ENCODE measurements at regions not wholly inside any gene's neighbourhood (a gene's known extent, or its start where the extent isn't known, plus 50 kb on each side); places are given as distances from the start of the nearest gene placed in this dataset.

GRCh38 chr11:71201936-71202597 is 50.3 kb downstream of the SHANK2 start:
- intact Hi-C loops (cut with DNase I): no loop called here
- Histone ChIP-seq H3K27ac (ENCODE audit: low read length) (no peak overlapping the region), H3K4me3 (ENCODE audit: low read length) (no peak overlapping the region), H3K4me1 (ENCODE audit: control insufficient read depth, insufficient read depth, low read length) (no peaks in the 10 kb centered on the region), H3K9me3 (ENCODE audit: control insufficient read depth, low read length) (no peaks in the 10 kb centered on the region), H3K27me3 (ENCODE audit: control insufficient read depth, insufficient read depth) (no peaks in the 10 kb centered on the region)
- WGBS: 87% methylated on average over 6 of the region's 6 CpGs
- DNase-seq (no peak), ATAC-seq (no peak)

DNA sequence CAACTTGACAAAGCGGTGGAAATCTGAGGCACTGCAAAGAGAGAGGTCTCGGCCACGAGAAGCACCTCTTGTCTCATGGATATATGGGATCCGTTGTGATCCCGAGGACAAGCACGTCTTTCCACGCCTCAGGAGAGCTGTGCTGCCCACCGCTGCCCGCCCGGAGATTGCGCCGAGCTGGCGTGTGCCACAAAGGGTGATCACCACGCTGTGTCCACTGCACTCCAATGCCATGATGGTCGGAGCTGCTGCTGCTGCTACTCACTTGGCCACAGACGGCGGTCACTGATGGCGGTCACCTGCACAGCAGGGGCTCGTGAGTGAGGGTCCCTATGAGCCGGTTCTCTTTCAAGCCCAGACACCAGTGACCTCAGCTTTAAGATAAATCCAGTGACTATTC is 51.1 kb downstream of the SHANK2 start:
- no peaks in the 10 kb centered on the region for H3K27me3 ChIP-seq (ENCODE audit: control insufficient read depth, insufficient read depth)
- ATAC-seq: no peak
- no peak overlapping the region for H3K4me3 ChIP-seq (ENCODE audit: low read length)
- WGBS: 89% methylated on average over 20 of the region's 20 CpGs
- H3K27ac ChIP-seq (ENCODE audit: low read length): no peak overlapping the region
- no peak for DNase-seq
- H3K9me3 ChIP-seq (ENCODE audit: control insufficient read depth, low read length): no peaks in the 10 kb centered on the region
- H3K4me1 ChIP-seq (ENCODE audit: control insufficient read depth, insufficient read depth, low read length): no peaks in the 10 kb centered on the region
- intact Hi-C loops (cut with DNase I): no loop called here

GRCh38 chr11:71200761-71201160 is 51.6 kb downstream of the SHANK2 start:
- WGBS: 75% methylated on average over 5 of the region's 5 CpGs
- Histone ChIP-seq H3K9me3 (ENCODE audit: control insufficient read depth, low read length) (no peaks in the 10 kb centered on the region), H3K27ac (ENCODE audit: low read length) (no peak overlapping the region), H3K27me3 (ENCODE audit: control insufficient read depth, insufficient read depth) (no peaks in the 10 kb centered on the region), H3K4me3 (ENCODE audit: low read length) (no peak overlapping the region), H3K4me1 (ENCODE audit: control insufficient read depth, insufficient read depth, low read length) (no peaks in the 10 kb centered on the region)
- intact Hi-C loops (cut with DNase I): no loop called here
- DNase-seq (no peak), ATAC-seq (no peak)

- Histone ChIP-seq H3K4me1 (ENCODE audit: control insufficient read depth, insufficient read depth, low read length) (no peaks in the 10 kb centered on the region), H3K27me3 (ENCODE audit: control insufficient read depth, insufficient read depth) (no peaks in the 10 kb centered on the region), H3K9me3 (ENCODE audit: control insufficient read depth, low read length) (no peaks in the 10 kb centered on the region), H3K27ac (ENCODE audit: low read length) (no peak overlapping the region), H3K4me3 (ENCODE audit: low read length) (no peak overlapping the region)
- 77% methylated on average over 9 of the region's 9 CpGs for WGBS
- no peak for DNase-seq
- ATAC-seq: no peak
- intact Hi-C loops (cut with DNase I): no loop called here
These were observed 52.1 kb downstream of the SHANK2 start for GRCh38 chr11:71200172-71200716.

DNA sequence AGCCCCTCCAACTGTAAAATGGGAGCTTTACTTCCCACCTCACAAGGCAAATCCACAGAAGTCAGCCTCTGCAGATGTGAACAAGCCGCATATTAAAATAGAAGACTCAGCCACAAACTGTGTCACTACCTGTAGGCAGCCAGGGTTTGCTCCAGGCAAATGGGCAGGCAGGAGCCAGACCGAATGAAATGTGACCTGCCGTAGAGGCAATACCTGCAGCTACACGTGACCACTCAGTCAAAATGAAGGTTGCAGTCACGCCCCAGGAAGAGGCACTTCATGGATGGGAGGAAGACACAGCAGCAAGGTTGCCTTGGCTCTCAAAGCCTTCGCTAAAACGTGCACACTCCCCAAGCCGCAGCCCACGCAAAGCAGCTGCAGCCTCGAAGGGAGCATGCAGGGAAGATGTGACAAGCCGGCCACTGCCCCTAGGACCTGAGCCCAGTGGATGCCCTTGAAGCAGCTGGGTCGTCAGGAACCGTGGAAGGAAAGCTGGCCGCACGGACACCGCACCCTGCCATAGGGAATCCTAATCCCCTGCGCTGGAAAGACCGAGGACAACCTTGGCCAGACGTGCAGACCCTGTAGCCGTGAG is 53.1 kb downstream of the SHANK2 start:
- H3K4me3 ChIP-seq (ENCODE audit: low read length): no peak overlapping the region
- H3K27me3 ChIP-seq (ENCODE audit: control insufficient read depth, insufficient read depth): no peaks in the 10 kb centered on the region
- no peak overlapping the region for H3K27ac ChIP-seq (ENCODE audit: low read length)
- intact Hi-C loops (cut with DNase I): no loop called here
- DNase-seq: no peak
- no peaks in the 10 kb centered on the region for H3K9me3 ChIP-seq (ENCODE audit: control insufficient read depth, low read length)
- WGBS: 72% methylated on average over 20 of the region's 20 CpGs
- no peak for ATAC-seq
- no peaks in the 10 kb centered on the region for H3K4me1 ChIP-seq (ENCODE audit: control insufficient read depth, insufficient read depth, low read length)

GRCh38 chr11:71198823-71199165 is 53.6 kb downstream of the SHANK2 start:
- Histone ChIP-seq H3K4me3 (ENCODE audit: low read length) (no peak overlapping the region), H3K9me3 (ENCODE audit: control insufficient read depth, low read length) (no peaks in the 10 kb centered on the region), H3K27ac (ENCODE audit: low read length) (no peak overlapping the region), H3K4me1 (ENCODE audit: control insufficient read depth, insufficient read depth, low read length) (no peaks in the 10 kb centered on the region), H3K27me3 (ENCODE audit: control insufficient read depth, insufficient read depth) (no peaks in the 10 kb centered on the region)
- WGBS: 87% methylated on average over 11 of the region's 11 CpGs
- ATAC-seq (no peak), DNase-seq (no peak)
- intact Hi-C loops (cut with DNase I): no loop called here

DNA sequence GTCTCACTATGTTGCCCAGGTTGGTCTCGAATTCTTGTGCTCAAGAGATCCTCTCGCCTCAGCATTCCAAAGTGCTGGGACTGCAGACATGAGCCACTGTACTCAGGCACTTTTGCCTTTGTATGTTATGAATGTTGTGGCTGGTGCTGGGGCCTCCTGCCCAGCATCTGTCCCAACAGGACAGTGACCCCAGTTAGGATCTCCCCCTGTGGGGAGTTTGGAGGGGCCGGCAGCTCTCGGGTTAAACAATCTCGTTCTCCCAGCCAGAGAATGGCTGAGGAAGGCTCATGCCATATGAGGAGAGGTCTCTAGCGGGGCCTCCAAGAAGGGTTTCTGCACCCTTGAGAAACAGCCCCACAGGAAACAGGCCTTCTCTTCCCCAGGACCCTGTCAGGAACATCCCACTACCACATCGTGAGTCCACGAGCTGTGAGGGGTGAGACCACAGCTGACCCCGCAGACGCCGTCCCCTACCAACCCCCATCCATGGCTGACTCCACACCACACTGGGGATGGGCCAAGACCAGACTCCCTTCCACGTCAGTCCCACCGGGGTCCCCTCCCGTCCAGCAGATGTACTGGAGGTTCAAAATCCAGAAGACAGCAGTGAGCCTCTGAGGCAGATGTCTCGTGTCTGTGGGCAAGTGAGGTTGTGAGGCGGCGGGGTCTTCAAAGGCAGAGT is 54.1 kb downstream of the SHANK2 start:
- no peak for DNase-seq
- intact Hi-C loops (cut with DNase I): no loop called here
- Histone ChIP-seq H3K4me3 (ENCODE audit: low read length) (no peak overlapping the region), H3K27ac (ENCODE audit: low read length) (no peak overlapping the region), H3K27me3 (ENCODE audit: control insufficient read depth, insufficient read depth) (no peaks in the 10 kb centered on the region), H3K9me3 (ENCODE audit: control insufficient read depth, low read length) (no peaks in the 10 kb centered on the region), H3K4me1 (ENCODE audit: control insufficient read depth, insufficient read depth, low read length) (no peaks in the 10 kb centered on the region)
- no peak for ATAC-seq
- WGBS: 82% methylated on average over 17 of the region's 17 CpGs

DNA sequence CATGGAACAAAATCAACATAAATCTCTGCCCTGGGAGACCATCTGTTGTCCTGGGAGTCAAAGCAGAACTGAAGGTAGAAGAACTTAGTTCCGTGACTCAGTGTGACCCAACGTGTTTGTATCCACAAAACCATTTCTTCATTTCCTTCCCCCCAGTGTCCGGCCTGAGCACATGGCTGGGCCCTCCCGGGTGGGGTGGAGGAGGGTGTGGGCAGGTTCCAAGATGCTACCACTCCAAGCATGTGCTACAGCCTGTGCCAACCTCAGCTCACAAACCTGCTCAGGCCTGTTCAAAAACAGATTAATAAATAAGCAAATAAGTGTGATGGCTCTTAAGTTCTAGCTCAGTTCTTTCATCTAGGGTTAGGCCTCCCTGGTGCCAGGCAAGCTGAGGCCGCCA is 55.3 kb downstream of the SHANK2 start:
- H3K27ac ChIP-seq (ENCODE audit: low read length): no peak overlapping the region
- H3K27me3 ChIP-seq (ENCODE audit: control insufficient read depth, insufficient read depth): no peaks in the 10 kb centered on the region
- H3K9me3 ChIP-seq (ENCODE audit: control insufficient read depth, low read length): no peaks in the 10 kb centered on the region
- intact Hi-C loops (cut with DNase I): no loop called here
- no peak overlapping the region for H3K4me3 ChIP-seq (ENCODE audit: low read length)
- no peak for DNase-seq
- 68% methylated on average over 5 of the region's 5 CpGs for WGBS
- no peaks in the 10 kb centered on the region for H3K4me1 ChIP-seq (ENCODE audit: control insufficient read depth, insufficient read depth, low read length)
- ATAC-seq: no peak

DNA sequence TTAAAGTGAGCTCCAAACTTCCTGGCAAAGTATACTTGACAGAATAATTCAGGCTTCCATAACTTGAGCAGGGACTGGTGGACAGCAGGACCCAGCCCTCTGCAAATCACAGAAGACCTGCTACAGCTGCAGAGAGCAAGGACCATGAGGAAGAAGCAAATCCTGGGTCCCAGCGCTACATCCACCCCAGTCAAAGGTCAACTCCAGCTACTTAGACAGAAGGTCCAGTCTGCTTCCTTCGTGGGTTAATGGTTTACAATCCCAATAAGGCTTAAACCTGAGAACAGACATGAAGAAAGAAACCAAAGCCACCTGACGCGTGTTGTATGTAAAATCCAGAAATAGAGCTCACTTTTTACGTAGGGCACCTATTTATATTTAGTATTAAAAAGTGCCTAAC is 57.7 kb downstream of the SHANK2 start:
- H3K4me3 ChIP-seq (ENCODE audit: low read length): no peak overlapping the region
- intact Hi-C loops (cut with DNase I): no loop called here
- no peaks in the 10 kb centered on the region for H3K27me3 ChIP-seq (ENCODE audit: control insufficient read depth, insufficient read depth)
- DNase-seq (no peak), ATAC-seq (no peak)
- H3K9me3 ChIP-seq (ENCODE audit: control insufficient read depth, low read length): no peaks in the 10 kb centered on the region
- H3K4me1 ChIP-seq (ENCODE audit: control insufficient read depth, insufficient read depth, low read length): no peaks in the 10 kb centered on the region
- 88% methylated on average over 5 of the region's 5 CpGs for WGBS
- no peak overlapping the region for H3K27ac ChIP-seq (ENCODE audit: low read length)

DNA sequence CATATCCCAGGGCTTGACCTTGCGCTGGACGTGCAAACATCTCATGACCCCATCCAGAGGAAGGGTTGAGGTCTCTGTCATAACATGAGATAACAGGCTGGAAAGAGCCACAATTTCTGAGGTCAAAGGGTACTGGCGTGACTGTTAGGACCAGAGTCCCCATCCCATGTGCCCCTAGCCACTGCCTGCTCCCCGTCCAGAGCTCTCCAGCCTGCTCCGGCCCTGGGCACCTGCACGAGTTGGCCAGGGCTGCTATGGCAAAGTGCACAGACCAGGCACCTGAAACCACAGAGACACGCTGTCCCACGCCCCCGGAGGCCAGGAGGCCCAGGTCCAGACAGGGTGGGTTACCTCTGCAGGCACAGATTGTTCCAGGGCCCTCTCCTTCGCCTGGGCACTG is 58.9 kb downstream of the SHANK2 start:
- intact Hi-C loops (cut with DNase I): no loop called here
- ATAC-seq (no peak), DNase-seq (no peak)
- WGBS: 81% methylated on average over 10 of the region's 10 CpGs
- Histone ChIP-seq H3K4me1 (ENCODE audit: control insufficient read depth, insufficient read depth, low read length) (no peaks in the 10 kb centered on the region), H3K27ac (ENCODE audit: low read length) (no peak overlapping the region), H3K9me3 (ENCODE audit: control insufficient read depth, low read length) (no peaks in the 10 kb centered on the region), H3K27me3 (ENCODE audit: control insufficient read depth, insufficient read depth) (no peaks in the 10 kb centered on the region), H3K4me3 (ENCODE audit: low read length) (no peak overlapping the region)

DNA sequence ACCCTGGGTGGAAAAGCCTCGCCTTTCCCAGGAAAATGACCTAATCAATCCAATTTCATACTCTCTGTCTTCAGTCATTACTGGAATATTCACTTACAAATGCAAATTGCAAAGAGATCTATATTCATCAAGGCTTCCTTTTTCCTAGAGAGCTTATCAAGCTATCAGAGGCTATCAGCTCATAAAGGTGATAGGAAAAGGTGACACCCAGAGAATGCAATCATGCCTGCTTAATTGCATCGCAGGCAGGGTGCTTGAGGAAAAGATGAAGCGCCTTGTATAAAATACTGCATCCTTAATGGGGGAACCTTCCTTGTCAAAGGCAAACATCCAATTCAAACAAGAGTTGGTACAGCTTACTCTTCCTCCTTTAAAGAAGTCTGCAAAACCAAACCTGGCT is 59.7 kb downstream of the SHANK2 start:
- no peak for ATAC-seq
- WGBS: 82% methylated on average over 3 of the region's 3 CpGs
- Histone ChIP-seq H3K9me3 (ENCODE audit: control insufficient read depth, low read length) (no peaks in the 10 kb centered on the region), H3K4me3 (ENCODE audit: low read length) (no peak overlapping the region), H3K4me1 (ENCODE audit: control insufficient read depth, insufficient read depth, low read length) (no peaks in the 10 kb centered on the region), H3K27ac (ENCODE audit: low read length) (no peak overlapping the region), H3K27me3 (ENCODE audit: control insufficient read depth, insufficient read depth) (no peaks in the 10 kb centered on the region)
- intact Hi-C loops (cut with DNase I): no loop called here
- no peak for DNase-seq
